Heart left ventricle (tissue), 16 donors: ENCODE measurements at regions not wholly inside any gene's neighbourhood (a gene's known extent, or its start where the extent isn't known, plus 50 kb on each side); places are given as distances from the start of the nearest gene placed in this dataset.
A peak's percentile ranks its signal among the peaks of the same experiment; 100 is the strongest.
"Not testable (repeated sequence)": the region's sequence is repeated elsewhere in the genome, so short reads cannot be mapped to it uniquely, and the experiment has no call there.

Source experiments
- ATAC-seq, 4 donors: fragments of 200-7000 bp; cut with Tn5 transposase; one replicate each; pipeline ENCODE4 v1.9.1; 2020 to 2022; ENCODE audit warnings: moderate library complexity in 4 of 4, mild to moderate bottlenecking in 3 of 4, moderate number of reproducible peaks in 1 of 4
- DNase-seq, 5 donors: peaks; one replicate each; pipeline ENCODE4 v3.0.0-alpha.2; 2020
- H3K27ac ChIP-seq, 12 donors: fragments of 200-600 bp; sonication (generic) in 4 of 12; one replicate each; pipeline versions ENCODE4 v1.5.0 to v1.8.0; 2016 to 2022; ENCODE audit warnings: mild to moderate bottlenecking in 2 of 12
- H3K27me3 ChIP-seq, 9 donors: fragments of 200-600 bp; sonication (generic) in 2 of 9; one replicate each; pipeline versions ENCODE4 v1.5.1 to v1.8.0; 2016 to 2022; ENCODE audit warnings: mild to moderate bottlenecking in 3 of 9
- H3K36me3 ChIP-seq, 9 donors: fragments of 200-600 bp; sonication (generic) in 2 of 9; one replicate each; pipeline versions ENCODE4 v1.5.0 to v1.8.0; 2018 to 2022; ENCODE audit warnings: mild to moderate bottlenecking in 2 of 9
- H3K4me1 ChIP-seq, 12 donors: fragments of 200-600 bp; sonication (generic) in 4 of 12; one replicate each; pipeline versions ENCODE4 v1.5.0 to v1.8.0; 2016 to 2022; ENCODE audit warnings: mild to moderate bottlenecking in 3 of 12
- H3K4me3 ChIP-seq, 12 donors: fragments of 200-600 bp; sonication (generic) in 4 of 12; one replicate each; pipeline versions ENCODE4 v1.5.0 to v1.8.0; 2017 to 2022; ENCODE audit warnings: mild to moderate bottlenecking in 9 of 12, moderate library complexity in 4 of 12
- H3K9me3 ChIP-seq, 12 donors: fragments of 200-600 bp; sonication (generic) in 4 of 12; one replicate each; pipeline versions ENCODE4 v1.5.0 to v1.8.0; 2016 to 2022; ENCODE audit warnings: mild to moderate bottlenecking in 1 of 12
- POLR2A ChIP-seq, 2 donors: fragments of 450-650 bp; IDR thresholded peaks; one replicate each; pipeline ENCODE4 v1.6.1; 2017; ENCODE audit warnings: antibody characterized with exemption in 2 of 2, mild to moderate bottlenecking in 2 of 2, moderate library complexity in 2 of 2
- WGBS, 4 donors: extraction: QIAGEN DNeasy Blood & Tissue Kit in 2 of 4; methylation state at CpG; one replicate each; pipeline versions ENCODE4 v1.1.5 to v1.1.7; 2013 to 2018; 5-methylcytosine and 5-hydroxymethylcytosine counted together
- intact Hi-C, 10 donors: fragments of 100-400 bp; cut with DNase I; formaldehyde crosslinking; loops; one replicate each; pipeline versions ENCODE4 v1.11.1 to v1.14.2; 2022
- TF ChIP-seq, protein P1 (sequence below), 12 donors: fragments of 200-600 bp; sonication (generic) in 4 of 12; IDR thresholded peaks; one replicate each; pipeline versions ENCODE4 v1.5.0 to v1.8.0; 2018 to 2022; ENCODE audit warnings: antibody characterized with exemption in 12 of 12, mild to moderate bottlenecking in 5 of 12
- donor health status: ischemic (EF 13 %, LVEDD 7.1; RV severe dilation, severe dysfunction).
- donor health status: healthy with polysubstance abuse.
- donor health status: DM: no; HTN: yes; CAD: no.
- donor health status: DM: no; HTN: no; CAD: no.
- donor health status: ischemic (EF 25% LVEDD 6.9; RV normal size, moderate dysfunction).
- donor health status: ischemic (EF 25% LVEDD 5.7; RV mildly dilated, moderate dysfunction).
- donor health status: healthy.
- donor health status: DM: yes; HTN: yes; CAD: no.
- donor health status: ischemic (EF 35%, LVEDD 5.7; RV mildly dilated, moderate dysfunction).
- donor health status: nonischemic (EF 11% LVEDD 7.7; RV severe dilation, severe dysfunction).
- donor health status: DM: yes; HTN: yes; CAD: no.
- donor health status: PGD.
- donor health status: ischemic (EF 29% LVEDD 5.4; RV normal size, mild dysfunction).
- donor health status: nonischemic (EF 23%, LVEDD 6.1; RV moderate dilation, normal function).

GRCh38 chr16:49959552-49960277, 65.3 kb upstream of the CNEP1R1 start:
- Histone ChIP-seq H3K27me3 (no peaks in the 10 kb centered on the region), H3K4me3 (no peak overlapping the region), H3K4me1 (no peaks in the 10 kb centered on the region), H3K36me3 (no peaks in the 10 kb centered on the region), H3K9me3 (no peaks in the 10 kb centered on the region), H3K27ac (no peak overlapping the region)
- intact Hi-C loops: no loop called here
- no peak for TF ChIP-seq POLR2A (IDR thresholded peaks at IDR 0.05)
- TF ChIP-seq, protein P1, sequence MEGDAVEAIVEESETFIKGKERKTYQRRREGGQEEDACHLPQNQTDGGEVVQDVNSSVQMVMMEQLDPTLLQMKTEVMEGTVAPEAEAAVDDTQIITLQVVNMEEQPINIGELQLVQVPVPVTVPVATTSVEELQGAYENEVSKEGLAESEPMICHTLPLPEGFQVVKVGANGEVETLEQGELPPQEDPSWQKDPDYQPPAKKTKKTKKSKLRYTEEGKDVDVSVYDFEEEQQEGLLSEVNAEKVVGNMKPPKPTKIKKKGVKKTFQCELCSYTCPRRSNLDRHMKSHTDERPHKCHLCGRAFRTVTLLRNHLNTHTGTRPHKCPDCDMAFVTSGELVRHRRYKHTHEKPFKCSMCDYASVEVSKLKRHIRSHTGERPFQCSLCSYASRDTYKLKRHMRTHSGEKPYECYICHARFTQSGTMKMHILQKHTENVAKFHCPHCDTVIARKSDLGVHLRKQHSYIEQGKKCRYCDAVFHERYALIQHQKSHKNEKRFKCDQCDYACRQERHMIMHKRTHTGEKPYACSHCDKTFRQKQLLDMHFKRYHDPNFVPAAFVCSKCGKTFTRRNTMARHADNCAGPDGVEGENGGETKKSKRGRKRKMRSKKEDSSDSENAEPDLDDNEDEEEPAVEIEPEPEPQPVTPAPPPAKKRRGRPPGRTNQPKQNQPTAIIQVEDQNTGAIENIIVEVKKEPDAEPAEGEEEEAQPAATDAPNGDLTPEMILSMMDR (IDR thresholded peaks at IDR 0.05): no peak
- DNase-seq (no peak), ATAC-seq (no peak)
- WGBS, 4 donors: 69 to 79% (median 71%) methylated on average over 11 of the region's 11 CpGs

DNA sequence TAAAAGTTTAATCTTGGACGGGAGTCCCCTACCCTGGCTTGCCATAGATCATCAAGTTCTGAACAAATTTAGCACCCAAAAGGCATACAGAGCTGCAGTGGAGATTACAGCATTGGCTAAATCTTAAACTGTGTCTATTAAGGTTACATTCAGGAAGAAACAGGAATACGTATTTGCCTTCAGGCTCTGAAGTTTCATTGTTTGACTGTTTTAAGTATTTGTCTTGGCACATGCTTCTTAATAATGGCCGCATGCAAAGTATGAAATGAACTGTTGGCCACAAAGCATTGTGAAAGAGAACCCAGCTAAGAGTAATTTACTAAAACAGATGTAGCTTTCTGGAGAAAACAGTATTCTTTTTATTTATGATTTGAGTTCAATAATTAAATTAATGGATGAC, 63.9 kb upstream of the CNEP1R1 start:
- intact Hi-C loops: no loop called here
- DNase-seq: no peak
- no peaks in the 10 kb centered on the region for H3K36me3 ChIP-seq
- WGBS, 4 donors: 56 to 63% (median 60%) methylated on average over 3 of the region's 3 CpGs
- H3K4me1 ChIP-seq: no peaks in the 10 kb centered on the region
- H3K27me3 ChIP-seq: no peaks in the 10 kb centered on the region
- TF ChIP-seq POLR2A (IDR thresholded peaks at IDR 0.05): no peak
- TF ChIP-seq, protein P1 (IDR thresholded peaks at IDR 0.05): no peak
- H3K27ac ChIP-seq: no peak overlapping the region
- ATAC-seq: no peak
- no peak overlapping the region for H3K4me3 ChIP-seq
- H3K9me3 ChIP-seq: no peaks in the 10 kb centered on the region

GRCh38 chr16:49962566-49962965, 62.5 kb upstream of the CNEP1R1 start:
- H3K27ac ChIP-seq, H3K36me3 ChIP-seq, H3K4me1 ChIP-seq, H3K4me3 ChIP-seq, H3K9me3 ChIP-seq, DNase-seq, H3K27me3 ChIP-seq, intact Hi-C loops, ATAC-seq: not testable (repeated sequence)
- 95 to 98% (median 96%) methylated on average over 6 of the region's 6 CpGs for WGBS, 4 donors

DNA sequence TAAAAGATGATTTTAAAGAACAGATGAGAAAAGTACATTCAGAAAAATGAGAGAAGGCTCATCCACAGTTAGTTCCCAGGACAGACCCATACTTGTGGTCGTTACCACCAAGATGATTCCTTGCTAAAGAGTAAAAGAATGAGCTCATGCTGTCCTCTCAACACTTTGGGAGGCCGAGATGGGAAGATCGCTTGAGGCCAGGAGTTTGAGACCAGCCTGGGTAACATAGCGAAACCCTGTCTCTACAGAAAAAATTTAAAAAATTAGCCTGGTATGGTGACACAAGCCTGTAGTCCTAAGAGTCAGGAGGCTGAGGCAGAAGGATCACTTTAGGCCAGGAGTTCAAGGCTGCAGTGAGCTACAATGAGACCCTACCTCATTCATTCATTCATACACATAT, 60.7 kb upstream of the CNEP1R1 start:
- Histone ChIP-seq H3K9me3 (no peaks in the 10 kb centered on the region), H3K4me3 (no peak overlapping the region), H3K27me3 (peaks cover 0 to 13% (median 0%) of the 10 kb centered on the region in 9 donors), H3K27ac (no peak overlapping the region), H3K36me3 (no peaks in the 10 kb centered on the region), H3K4me1 (peaks cover 0 to 13% (median 3%) of the 10 kb centered on the region in 12 donors)
- DNase-seq (no peak), ATAC-seq (no peak)
- TF ChIP-seq POLR2A (IDR thresholded peaks at IDR 0.05): no peak
- TF ChIP-seq, protein P1 (IDR thresholded peaks at IDR 0.05): no peak
- intact Hi-C loops: no loop called here
- 70 to 88% (median 77%) methylated on average over 4 of the region's 4 CpGs for WGBS, 4 donors

GRCh38 chr16:49964973-49965372, 60.1 kb upstream of the CNEP1R1 start:
- Histone ChIP-seq H3K4me1 (peaks cover 0 to 18% (median 3%) of the 10 kb centered on the region in 12 donors), H3K27me3 (peaks cover 0 to 18% (median 0%) of the 10 kb centered on the region in 9 donors), H3K36me3 (no peaks in the 10 kb centered on the region), H3K9me3 (no peaks in the 10 kb centered on the region), H3K27ac (no peak overlapping the region), H3K4me3 (no peak overlapping the region)
- 61 to 85% (median 72%) methylated on average over 2 of the region's 2 CpGs for WGBS, 4 donors
- peak in 1 of 4 donors; percentile 23 for ATAC-seq
- DNase-seq: no peak
- no peak for TF ChIP-seq POLR2A (IDR thresholded peaks at IDR 0.05)
- TF ChIP-seq, protein P1 (IDR thresholded peaks at IDR 0.05): no peak
- intact Hi-C loops: no loop called here
